Activated T-helper 2 cell treated with anti-CD3 and anti-CD28 coated beads, Interferon-gamma antibody, Interleukin-2, Interleukin-4, amounts not matched to agents 10 μg/mL and 5 μg/mL and 100 μg/mL, durations not matched to agents 14 hours and 24 hours and 36 hours (primary cell): ENCODE measurements at regions not wholly inside any gene's neighbourhood (a gene's known extent, or its start where the extent isn't known, plus 50 kb on each side); places are given as distances from the start of the nearest gene placed in this dataset.
"Not testable (repeated sequence)": the region's sequence is repeated elsewhere in the genome, so short reads cannot be mapped to it uniquely, and the experiment has no call there.

Experiments used
- DNase-seq: peaks from one replicate; pipeline ENCODE4 v3.0.0; 2021; ENCODE audit warnings: low spot score
- H3K27ac Mint-ChIP-seq: one replicate; pipeline ENCODE4 v1.8.0; 2021; ENCODE audit warnings: mixed read lengths
- H3K27me3 Mint-ChIP-seq: one replicate; pipeline ENCODE4 v1.8.0; 2021; ENCODE audit warnings: low read depth, mixed read lengths
- H3K36me3 Mint-ChIP-seq: one replicate; pipeline ENCODE4 v1.8.0; 2021; ENCODE audit warnings: low read depth, mixed read lengths
- H3K4me1 Mint-ChIP-seq: one replicate; pipeline ENCODE4 v1.8.0; 2021; ENCODE audit warnings: low read depth, mixed read lengths
- H3K4me3 Mint-ChIP-seq: one replicate; pipeline ENCODE4 v1.8.0; 2021; ENCODE audit warnings: low read depth, mild to moderate bottlenecking, moderate library complexity, mixed read lengths
- H3K9me3 Mint-ChIP-seq: one replicate; pipeline ENCODE4 v1.8.0; 2021; ENCODE audit warnings: mixed read lengths
- intact Hi-C: fragments of 100-400 bp; cut with micrococcal nuclease; formaldehyde crosslinking; loops from one replicate; pipeline ENCODE4 v1.15.1; 2023

DNA sequence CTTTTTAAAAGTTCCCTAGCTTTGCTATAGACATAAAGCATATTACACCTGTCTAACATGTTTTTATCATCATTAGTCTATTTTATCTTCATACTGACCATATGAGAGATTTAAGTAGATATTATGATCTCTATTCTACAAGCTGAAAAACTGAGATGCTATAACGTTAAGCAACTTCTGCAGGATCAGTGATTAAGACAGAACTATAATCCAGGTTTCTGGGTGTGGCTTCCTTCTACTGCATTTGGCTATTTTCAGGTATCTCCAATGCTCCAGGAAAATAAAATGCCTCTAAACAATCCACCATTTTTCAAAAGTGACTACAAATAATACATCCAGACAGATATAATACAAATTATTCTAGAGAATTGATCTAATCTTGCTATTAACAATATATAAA lies 53.4 kb downstream of the RGS2 start:
- Mint-ChIP-seq H3K4me3 (no peak overlapping the region), H3K9me3 (no peaks in the 10 kb centered on the region), H3K36me3 (no peaks in the 10 kb centered on the region), H3K27me3 (no peaks in the 10 kb centered on the region), H3K4me1 (peaks cover 4% of the 10 kb centered on the region), H3K27ac (no peak overlapping the region)
- DNase-seq = no peak
- intact Hi-C loops = no loop called here

DNA sequence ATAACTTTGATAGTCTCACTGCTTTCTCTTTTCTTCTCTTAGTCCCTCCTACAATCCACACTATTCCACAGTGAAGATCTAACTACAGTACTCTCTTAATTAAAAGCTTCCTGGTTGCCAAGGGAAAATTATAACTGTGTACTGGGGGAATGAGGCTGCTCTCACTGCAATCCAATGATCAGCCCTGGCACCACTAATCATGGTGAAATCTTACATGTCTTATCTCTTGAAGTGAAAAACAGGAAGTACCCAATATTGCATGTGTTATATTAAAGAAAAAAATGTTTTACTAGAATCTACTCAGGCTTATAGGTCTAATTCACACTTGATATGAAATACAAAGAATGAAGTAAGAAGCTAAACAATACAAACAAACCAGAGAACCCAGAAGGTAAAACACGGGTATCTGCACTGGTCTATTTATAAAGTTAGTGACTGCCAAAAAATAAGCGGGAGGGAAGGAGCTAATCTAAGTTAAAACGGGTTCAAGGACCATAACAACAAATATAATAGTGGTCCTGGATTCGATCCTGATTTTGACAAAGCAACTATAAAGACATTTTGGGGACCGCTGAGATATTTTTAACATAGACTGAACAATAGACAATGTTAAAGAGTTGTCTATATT lies 57.5 kb downstream of the RGS2 start:
- H3K36me3 Mint-ChIP-seq = no peaks in the 10 kb centered on the region
- no peak overlapping the region for H3K4me3 Mint-ChIP-seq
- DNase-seq = no peak
- peaks cover 3% of the 10 kb centered on the region for H3K4me1 Mint-ChIP-seq
- no peak overlapping the region for H3K27ac Mint-ChIP-seq
- H3K9me3 Mint-ChIP-seq = peaks cover under 1% of the 10 kb centered on the region
- intact Hi-C loops = no loop called here
- H3K27me3 Mint-ChIP-seq = peaks cover under 1% of the 10 kb centered on the region

DNA sequence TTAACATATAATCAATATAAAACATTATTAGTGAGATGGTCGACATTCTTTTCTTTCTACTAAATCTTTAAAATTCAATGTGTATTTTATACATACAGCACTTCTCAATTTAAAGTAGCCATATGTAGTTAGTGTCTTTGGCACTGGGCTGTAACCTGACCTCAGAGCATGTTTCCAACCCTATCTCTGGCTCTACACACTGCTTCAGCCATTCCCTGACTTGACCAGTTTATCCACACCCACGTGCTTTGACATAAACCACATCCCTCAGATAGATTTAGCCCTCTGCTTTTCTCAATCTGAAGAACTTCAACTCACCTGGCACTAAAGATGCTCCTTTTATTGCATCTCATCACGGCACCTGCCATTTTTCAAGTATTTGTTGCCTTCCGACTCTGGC lies 58.3 kb downstream of the RGS2 start:
- Mint-ChIP-seq H3K4me1 (peaks cover 3% of the 10 kb centered on the region), H3K36me3 (no peaks in the 10 kb centered on the region), H3K27ac (no peak overlapping the region), H3K27me3 (peaks cover 4% of the 10 kb centered on the region), H3K9me3 (peaks cover 4% of the 10 kb centered on the region), H3K4me3 (no peak overlapping the region)
- no peak for DNase-seq
- intact Hi-C loops = no loop called here

DNA sequence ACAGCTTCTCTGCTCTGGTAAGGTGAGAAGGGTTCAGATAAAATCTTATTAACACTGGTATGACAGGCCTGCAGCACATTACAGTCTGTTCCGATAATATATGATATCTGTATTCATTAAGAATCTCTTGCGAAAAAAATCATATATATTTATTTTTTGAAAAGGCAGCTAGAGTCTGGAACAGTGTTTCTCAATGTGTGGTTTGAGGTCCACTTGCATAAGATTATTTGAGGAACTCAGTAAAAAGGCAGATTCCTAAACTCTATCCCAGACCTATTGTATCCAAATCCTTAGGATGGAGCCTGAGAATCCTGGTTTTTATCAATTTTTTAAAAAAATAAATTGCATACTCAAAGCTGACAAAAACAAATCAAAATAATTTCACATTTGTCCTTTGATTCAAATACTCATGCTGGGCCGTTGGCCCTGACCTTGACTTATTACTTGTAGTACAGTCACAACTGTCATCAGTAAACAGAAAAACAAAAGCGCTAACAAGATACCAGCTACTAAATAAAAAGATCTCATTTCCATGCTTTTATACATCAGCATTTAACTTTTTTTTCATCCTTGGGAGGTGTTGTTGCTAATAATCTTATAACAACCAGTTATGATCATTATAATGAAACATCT lies 60.6 kb downstream of the RGS2 start:
- Mint-ChIP-seq H3K36me3 (no peaks in the 10 kb centered on the region), H3K27me3 (peaks cover 13% of the 10 kb centered on the region), H3K4me3 (no peak overlapping the region), H3K9me3 (peaks cover 4% of the 10 kb centered on the region), H3K27ac (no peak overlapping the region), H3K4me1 (peaks cover 3% of the 10 kb centered on the region)
- no peak for DNase-seq
- intact Hi-C loops = no loop called here

DNA sequence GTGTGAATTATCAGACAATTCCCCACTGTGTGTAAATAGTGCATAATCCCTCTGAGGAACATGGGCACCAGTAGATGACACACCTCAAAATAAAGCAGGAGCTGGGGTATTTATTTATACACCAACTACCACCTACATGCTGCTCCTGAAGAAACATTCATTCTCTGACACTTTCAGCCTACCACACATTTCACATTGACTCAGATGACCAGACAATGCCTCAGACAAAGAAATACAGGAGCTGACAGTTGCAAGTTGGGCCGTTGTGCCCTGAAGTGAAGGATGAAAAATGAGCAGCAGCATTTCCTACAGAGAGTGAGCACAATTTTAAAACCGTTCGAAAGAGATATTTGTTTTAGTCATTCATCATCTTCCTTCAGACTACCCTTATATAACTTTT lies 63.2 kb downstream of the RGS2 start:
- Mint-ChIP-seq H3K27me3 (peaks cover 20% of the 10 kb centered on the region), H3K27ac (no peak overlapping the region), H3K9me3 (peaks cover 4% of the 10 kb centered on the region), H3K36me3 (no peaks in the 10 kb centered on the region), H3K4me1 (no peaks in the 10 kb centered on the region), H3K4me3 (no peak overlapping the region)
- DNase-seq = no peak
- intact Hi-C loops = no loop called here

DNA sequence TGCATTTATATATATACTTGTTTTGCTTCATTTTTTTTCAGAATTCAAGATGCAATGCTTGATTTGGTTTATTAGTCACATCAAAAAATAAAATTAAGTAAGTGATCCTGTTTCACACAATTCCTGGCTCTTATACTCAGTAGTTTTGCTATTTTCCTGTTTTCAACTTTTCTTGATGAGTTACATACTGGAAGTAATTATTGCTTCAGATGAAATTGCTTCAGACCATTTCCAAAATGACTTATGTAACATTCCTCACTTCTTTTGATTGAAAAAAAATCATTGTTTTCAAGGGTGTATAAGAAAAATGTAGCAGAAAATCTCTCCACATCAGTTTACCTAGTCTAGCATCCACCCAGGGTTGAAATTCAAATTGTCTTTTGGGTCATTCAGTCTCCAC lies 65.0 kb downstream of the RGS2 start:
- Mint-ChIP-seq H3K4me1 (peaks cover 6% of the 10 kb centered on the region), H3K27me3 (peaks cover 20% of the 10 kb centered on the region), H3K9me3 (peaks cover 4% of the 10 kb centered on the region), H3K36me3 (no peaks in the 10 kb centered on the region), H3K27ac (no peak overlapping the region), H3K4me3 (no peak overlapping the region)
- DNase-seq = no peak
- intact Hi-C loops = no loop called here

DNA sequence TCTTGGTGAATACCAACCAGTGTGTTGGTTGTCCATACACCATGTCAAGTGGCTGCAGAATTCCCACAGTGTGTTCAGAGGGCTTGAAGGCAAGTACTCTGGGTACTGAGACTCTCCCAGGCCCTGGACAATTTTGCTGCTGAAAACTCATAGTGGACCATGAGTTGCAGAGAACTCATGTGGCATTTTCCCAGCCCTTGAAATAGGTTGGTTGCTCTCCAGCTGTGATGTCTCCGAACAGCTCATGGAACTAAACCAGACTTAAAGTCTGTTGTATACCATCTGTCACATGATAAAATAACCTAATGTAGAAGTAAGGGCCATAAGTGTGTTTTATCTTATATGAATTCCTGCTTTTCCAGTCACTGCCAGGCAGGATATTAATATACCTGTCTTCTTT lies 67.8 kb downstream of the RGS2 start:
- no peaks in the 10 kb centered on the region for H3K36me3 Mint-ChIP-seq

DNA sequence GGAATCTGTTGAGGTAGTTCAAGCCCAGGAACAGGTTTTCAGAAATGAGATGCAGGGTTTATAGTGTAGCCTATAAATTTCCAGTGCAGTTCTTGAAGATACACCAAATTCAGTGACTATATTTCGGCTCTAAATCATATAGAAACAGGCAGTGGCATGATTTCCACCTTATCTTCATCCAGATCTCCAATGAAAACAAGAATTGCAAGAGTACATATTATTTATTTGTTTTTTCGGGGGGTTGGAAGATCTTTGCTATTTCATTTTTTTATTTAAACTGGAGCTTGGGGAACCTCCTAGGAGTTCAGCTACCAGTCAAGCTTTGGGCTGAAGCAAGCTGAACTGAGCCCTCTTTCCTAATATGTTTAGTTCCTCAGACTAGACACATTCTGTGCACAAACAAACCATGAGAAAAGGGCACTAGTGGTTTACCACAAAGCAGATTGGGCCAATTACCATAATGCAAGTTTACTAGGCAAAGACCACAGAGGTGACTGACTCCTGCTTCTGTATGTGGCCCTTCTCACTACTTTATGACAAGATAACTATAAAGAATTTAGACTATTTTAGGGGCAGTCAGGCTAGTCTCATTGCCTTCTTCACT lies 68.5 kb downstream of the RGS2 start:
- Mint-ChIP-seq H3K9me3 (peaks cover 4% of the 10 kb centered on the region), H3K36me3 (no peaks in the 10 kb centered on the region), H3K4me1 (peaks cover 6% of the 10 kb centered on the region), H3K27me3 (peaks cover 19% of the 10 kb centered on the region), H3K27ac (no peak overlapping the region), H3K4me3 (no peak overlapping the region)
- intact Hi-C loops = no loop called here
- no peak for DNase-seq

More for the DNA sequence above, 67.8 kb downstream of the RGS2 start:
- intact Hi-C loops = no loop called here
- no peak overlapping the region for H3K4me3 Mint-ChIP-seq
- H3K27me3 Mint-ChIP-seq = peaks cover 20% of the 10 kb centered on the region
- no peak overlapping the region for H3K27ac Mint-ChIP-seq
- H3K4me1 Mint-ChIP-seq = peaks cover 6% of the 10 kb centered on the region
- peaks cover 5% of the 10 kb centered on the region for H3K9me3 Mint-ChIP-seq
- no peak for DNase-seq

DNA sequence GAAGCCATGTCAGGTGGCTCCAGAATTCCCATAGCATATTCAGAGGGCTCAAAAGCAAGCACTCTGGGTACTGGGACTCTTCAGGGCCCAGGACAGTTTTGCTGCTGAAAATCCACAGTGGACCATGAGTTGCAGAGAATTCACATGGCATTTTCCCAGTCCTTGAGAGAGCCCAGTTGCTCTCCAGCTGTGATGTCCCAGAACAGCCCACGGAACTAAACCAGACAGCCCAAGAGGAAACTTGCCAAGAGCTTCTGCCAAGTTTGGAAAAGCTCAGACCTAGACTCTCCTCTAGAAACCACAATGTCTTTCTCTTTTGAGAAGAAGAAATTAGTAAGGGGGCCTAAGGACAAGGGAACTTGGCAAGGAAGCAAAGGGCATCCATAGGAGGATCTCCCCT lies 69.4 kb downstream of the RGS2 start:
- Mint-ChIP-seq H3K27me3 (peaks cover 16% of the 10 kb centered on the region), H3K36me3 (no peaks in the 10 kb centered on the region), H3K4me3 (no peak overlapping the region)

DNA sequence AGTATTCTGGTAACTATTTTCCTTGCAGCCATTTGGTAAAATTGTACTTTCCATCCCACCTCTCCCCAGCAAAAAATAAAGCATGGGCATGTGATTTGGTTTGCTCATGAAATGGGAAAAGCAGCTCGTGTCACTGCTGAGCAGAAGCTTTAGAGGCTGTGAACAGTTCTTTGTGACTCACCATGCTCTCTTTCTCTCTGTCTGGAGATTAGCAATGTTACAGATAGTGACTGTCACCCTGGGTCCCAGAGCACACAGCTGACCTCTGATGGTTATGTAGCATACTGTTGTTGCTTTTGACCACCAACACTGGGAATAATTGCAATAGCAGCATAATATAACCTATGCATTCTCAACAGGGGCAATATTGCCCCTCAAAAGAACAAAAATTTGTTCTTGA lies 70.6 kb downstream of the RGS2 start:
- Mint-ChIP-seq H3K27ac (no peak overlapping the region), H3K36me3 (no peaks in the 10 kb centered on the region), H3K4me1 (peaks cover 6% of the 10 kb centered on the region), H3K27me3 (peaks cover 15% of the 10 kb centered on the region), H3K9me3 (peaks cover 4% of the 10 kb centered on the region), H3K4me3 (no peak overlapping the region)
- intact Hi-C loops = no loop called here
- DNase-seq = no peak

More for the DNA sequence above, 69.4 kb downstream of the RGS2 start:
- Mint-ChIP-seq H3K9me3 (peaks cover 4% of the 10 kb centered on the region), H3K27ac (no peak overlapping the region), H3K4me1 (peaks cover 6% of the 10 kb centered on the region)
- intact Hi-C loops = no loop called here
- no peak for DNase-seq

DNA sequence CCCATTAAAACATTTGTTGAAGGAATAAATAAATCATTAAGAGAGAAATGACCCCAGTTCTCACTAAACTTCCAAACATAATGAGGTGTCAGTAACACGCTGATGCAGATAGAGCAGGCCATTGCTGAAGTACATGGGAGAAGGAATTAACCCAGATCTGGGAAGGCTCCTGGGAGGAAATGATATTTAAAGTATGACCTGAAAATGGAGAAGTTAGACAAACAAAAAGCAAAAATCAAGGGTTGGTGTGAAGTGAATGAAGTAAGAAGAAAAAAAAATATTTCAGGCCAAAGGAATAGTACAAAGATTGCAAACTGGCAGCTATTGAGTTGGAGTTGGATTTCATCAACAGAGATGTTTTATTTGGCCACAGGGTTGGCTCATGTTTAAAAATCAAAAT lies 71.4 kb downstream of the RGS2 start:
- Mint-ChIP-seq H3K9me3 (peaks cover 4% of the 10 kb centered on the region), H3K4me1 (peaks cover 6% of the 10 kb centered on the region), H3K27me3 (peaks cover 14% of the 10 kb centered on the region), H3K36me3 (no peaks in the 10 kb centered on the region), H3K4me3 (no peak overlapping the region), H3K27ac (no peak overlapping the region)
- intact Hi-C loops = no loop called here
- no peak for DNase-seq

DNA sequence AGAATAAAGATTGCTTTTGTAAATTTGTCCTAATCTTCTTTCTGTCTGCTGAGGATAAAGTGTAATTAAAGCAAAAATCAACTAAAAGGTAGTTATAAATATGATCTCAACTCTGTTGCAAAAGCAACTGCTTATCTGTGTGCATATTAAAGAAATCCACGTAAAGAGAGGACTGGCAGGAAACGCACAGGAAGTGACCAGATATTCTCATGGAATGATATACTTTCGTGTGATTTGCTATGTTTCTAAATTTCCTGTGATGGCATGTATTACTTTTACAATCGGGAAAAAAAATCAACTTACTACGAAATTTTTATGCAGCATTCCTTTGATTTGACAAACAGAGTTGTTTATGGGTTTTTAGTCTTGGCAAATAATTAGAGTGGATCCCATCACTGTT lies 75.4 kb downstream of the RGS2 start:
- no peak for DNase-seq
- Mint-ChIP-seq H3K27me3 (peaks cover 7% of the 10 kb centered on the region), H3K36me3 (no peaks in the 10 kb centered on the region), H3K9me3 (peaks cover 4% of the 10 kb centered on the region), H3K27ac (no peak overlapping the region), H3K4me3 (no peak overlapping the region), H3K4me1 (no peaks in the 10 kb centered on the region)
- intact Hi-C loops = no loop called here

DNA sequence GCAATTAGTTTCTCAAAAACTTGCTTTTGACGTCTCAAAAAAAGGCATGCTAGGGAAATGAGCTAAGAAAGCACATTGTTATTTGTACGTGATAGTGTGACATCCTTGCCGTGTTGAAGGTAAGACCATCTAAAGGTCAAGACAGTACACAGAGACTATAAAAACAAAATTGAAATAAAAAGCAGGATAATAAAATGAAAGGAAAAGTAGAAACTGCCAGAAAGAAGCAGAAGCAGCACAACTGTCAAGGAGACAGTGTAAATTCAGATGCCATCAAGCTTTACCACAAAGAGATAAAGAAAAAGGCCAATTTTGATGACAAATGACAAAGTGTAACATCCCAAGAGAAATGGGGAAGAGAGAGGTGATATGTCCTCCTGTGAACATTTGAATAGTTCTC lies 76.5 kb downstream of the RGS2 start:
- H3K36me3 Mint-ChIP-seq, H3K9me3 Mint-ChIP-seq, H3K4me3 Mint-ChIP-seq, DNase-seq, intact Hi-C loops, H3K27me3 Mint-ChIP-seq, H3K27ac Mint-ChIP-seq, H3K4me1 Mint-ChIP-seq: not testable (repeated sequence)
